ENCODE measurements at regions not wholly inside any gene's neighbourhood (a gene's known extent, or its start where the extent isn't known, plus 50 kb on each side); places are given as distances from the start of the nearest gene placed in this dataset.
"Not testable (repeated sequence)": the region's sequence is repeated elsewhere in the genome, so short reads cannot be mapped to it uniquely, and the experiment has no call there.

DNA sequence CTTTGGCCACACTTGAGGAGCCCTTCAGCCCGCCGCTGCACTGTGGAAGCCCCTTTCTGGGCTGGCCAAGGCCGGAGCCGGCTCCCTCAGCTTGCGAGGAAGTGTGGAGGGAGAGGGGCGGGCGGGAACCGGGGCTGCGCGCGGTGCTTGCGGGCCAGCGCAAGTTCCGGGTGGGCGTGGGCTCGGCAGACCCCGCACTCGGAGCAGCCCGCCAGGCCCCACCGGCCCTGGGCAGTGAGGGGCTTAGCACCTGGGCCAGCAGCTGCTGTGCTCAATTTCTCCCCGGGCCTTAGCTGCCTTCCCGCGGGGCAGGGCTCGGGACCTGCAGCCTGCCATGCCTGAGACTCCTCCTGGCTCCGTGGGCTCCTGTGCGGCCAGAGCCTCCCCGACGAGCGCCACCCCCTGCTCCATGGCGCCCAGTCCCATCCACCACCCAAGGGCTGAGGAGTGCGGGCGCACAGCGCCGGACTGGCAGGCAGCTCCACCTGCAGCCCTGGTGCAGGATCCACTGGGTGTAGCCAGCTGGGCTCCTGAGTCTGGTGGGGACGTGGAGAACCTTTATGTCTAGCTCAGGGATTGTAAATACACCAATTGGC lies 129.2 kb downstream of the MRPL14 start:
- DNase-seq: not testable (repeated sequence)

GRCh38 chr6:43997345-43997677 lies 129.9 kb downstream of the MRPL14 start:
- no peak for DNase-seq

GRCh38 chr6:43996618-43997344 lies 130.5 kb downstream of the MRPL14 start:
- no peak for DNase-seq

DNA sequence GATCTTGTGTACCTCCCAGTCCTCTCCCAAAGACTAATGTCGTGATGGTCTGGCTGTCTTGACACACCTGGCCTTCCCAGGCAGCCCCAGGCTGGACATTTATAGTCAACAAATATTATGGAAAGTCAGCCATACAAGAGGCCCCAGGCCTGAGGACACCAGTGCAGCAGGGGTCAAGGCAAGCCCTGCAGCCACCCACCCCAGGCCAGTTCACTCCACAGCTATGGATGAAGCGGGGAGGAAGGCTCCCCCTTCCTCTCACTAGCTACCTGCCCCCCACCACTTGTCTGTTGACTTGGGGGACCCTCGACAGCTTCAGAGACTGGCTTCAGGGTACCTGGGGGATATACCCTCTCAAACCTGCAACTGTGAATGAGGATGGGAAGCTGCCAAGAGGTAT lies 132.1 kb downstream of the MRPL14 start:
- DNase-seq: no peak

GRCh38 chr6:43993881-43994523 lies 133.2 kb downstream of the MRPL14 start:
- DNase-seq: peak; percentile 69

GRCh38 chr6:43992783-43993644 lies 134.2 kb downstream of the MRPL14 start:
- peak; percentile 54 for DNase-seq

- no peak for DNase-seq
Observed at GRCh38 chr6:43992126-43992663, 135.1 kb downstream of the MRPL14 start.

GRCh38 chr6:43990627-43991619 lies 136.3 kb downstream of the MRPL14 start:
- DNase-seq: no peak

- DNase-seq: no peak
Observed at GRCh38 chr6:43990275-43990626, 137.0 kb downstream of the MRPL14 start.

GRCh38 chr6:43989581-43990146 lies 137.6 kb downstream of the MRPL14 start:
- DNase-seq: no peak

DNA sequence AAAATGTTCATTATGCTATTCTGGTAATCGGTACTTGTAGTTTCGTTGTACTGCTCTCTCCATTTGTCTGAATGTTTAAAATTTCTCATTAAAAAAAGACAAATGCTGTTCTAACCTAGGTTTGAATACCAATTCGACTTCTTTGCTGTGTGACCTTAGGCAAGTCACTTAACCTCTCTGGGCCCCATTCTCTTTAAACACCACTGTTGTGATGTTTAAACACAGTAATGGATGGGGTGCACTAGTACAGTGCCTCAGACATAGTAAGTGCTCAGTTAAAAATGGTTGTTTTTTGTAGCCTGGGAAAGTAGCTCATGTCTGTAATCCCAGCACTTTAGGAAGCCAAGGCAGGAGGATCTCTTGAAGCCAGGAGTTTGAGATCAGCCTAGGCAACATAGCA lies 138.5 kb downstream of the MRPL14 start:
- no peak for DNase-seq

- DNase-seq: no peak
Observed at GRCh38 chr6:43987838-43988439, 139.3 kb downstream of the MRPL14 start.

DNA sequence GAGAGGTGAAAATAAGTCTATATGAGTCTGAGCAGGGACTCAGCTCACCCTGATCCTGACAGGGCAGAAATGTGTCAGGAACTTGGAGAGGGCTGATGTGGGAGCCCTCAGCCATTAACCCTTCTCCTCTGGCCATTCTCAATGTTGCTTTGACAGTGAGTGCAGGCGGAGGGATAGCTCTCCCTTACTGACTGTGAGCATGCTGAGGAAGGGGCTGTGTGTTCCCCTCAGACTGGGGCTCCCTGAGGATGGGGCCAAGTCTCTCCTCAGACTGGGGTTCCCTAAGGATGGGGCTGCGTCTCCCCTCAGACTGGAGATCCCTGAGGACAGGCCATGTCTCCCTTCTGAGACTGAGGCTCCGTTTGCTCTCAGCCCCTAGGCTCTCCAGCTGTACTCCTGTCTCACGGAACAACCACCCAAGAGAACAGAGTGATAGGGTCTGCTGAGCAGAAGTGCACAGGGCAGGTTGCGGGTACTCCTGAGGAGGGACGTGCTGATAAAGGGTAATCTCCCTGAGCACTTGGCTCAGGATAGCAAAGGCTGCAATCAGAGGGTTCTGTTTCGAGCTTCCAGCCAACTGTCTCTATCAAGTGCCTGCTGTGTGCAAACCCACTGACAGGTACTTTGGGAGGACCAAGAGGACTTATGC lies 141.0 kb downstream of the MRPL14 start:
- no peak for DNase-seq

DNA sequence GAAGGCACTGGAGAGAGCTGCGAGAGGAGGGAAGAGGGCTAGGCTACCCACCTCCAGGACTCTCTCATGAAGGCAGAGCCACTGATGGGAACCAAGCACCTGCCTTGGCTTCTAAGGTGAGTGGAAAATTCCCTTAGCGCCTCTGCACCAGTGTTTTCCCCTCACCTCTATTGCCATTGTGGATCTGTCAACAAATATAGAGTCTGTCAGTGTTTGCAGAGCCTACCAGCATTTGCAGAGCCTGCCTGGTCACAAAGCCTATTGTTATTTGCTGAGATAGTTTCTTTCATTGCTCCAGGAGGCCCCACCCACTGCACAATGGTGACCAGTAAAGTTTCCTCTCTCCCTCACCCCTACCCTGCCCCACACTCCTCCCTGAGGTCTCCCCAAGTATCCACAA lies 141.9 kb downstream of the MRPL14 start:
- no peak for DNase-seq

DNA sequence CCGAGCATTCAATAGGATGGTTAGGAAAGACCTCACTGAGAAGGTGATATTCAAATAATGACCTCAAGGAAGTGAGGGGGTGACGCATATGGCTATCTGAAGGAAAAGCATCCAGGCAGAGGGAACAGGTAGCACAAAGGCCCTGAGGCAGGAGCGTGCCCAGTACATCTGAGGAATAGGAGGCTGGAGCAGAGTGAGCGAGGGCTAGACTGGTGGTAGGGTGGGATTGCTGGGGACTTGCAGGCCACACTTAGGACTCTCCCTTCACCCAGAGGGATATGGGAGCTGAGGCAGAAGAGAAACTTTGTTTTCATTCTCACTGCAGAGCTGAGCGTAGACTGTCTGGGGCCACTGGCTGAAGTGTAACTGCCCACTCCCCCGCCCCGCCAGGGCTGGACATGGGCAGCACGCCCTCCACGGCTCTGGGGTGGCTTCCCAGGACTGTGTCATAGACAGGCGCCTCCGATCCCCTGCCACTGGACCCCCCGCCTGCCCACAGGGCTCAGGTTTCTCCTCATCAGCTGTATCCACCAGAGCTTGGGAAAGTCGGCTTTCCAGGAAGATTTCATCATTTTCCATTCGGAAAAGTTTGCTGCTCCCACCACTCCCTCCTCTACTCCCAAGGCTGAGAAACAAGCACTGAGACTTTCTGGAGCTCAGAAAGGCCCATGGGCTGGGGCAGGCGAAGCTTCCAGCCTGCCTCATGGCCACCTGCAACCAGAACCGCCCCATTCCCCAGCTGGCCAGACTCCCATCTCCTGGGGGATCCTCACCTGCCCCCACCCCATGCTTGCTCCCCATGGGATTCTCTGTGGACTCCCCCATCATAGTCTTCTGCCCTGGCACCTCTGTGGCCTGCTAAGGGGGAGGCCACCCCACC lies 142.6 kb downstream of the MRPL14 start:
- no peak for DNase-seq

DNA sequence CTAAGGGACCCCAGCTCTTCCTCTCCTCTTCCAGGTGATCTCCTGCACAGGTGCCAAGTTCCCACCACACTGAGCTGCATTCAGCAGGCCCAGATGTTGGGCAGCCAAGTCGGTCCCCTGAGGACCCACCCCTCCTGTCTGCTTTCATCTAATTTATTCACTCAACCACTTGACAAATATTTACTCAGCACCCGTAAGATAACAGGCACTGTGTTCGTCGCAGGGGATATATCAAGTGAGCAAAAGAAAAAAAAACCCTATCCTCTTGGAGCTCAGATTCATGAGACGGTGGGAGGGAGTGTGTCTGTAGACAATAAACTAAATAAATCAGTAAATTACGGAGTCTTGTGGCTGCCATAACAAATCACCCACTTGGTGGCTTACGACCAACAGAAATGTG lies 143.6 kb downstream of the MRPL14 start:
- DNase-seq: peak; percentile 62

- DNase-seq: no peak
Observed at GRCh38 chr6:43983191-43983590, 144.1 kb downstream of the MRPL14 start.

- DNase-seq: no peak
Observed at GRCh38 chr6:43982084-43982625, 145.1 kb downstream of the MRPL14 start.

DNA sequence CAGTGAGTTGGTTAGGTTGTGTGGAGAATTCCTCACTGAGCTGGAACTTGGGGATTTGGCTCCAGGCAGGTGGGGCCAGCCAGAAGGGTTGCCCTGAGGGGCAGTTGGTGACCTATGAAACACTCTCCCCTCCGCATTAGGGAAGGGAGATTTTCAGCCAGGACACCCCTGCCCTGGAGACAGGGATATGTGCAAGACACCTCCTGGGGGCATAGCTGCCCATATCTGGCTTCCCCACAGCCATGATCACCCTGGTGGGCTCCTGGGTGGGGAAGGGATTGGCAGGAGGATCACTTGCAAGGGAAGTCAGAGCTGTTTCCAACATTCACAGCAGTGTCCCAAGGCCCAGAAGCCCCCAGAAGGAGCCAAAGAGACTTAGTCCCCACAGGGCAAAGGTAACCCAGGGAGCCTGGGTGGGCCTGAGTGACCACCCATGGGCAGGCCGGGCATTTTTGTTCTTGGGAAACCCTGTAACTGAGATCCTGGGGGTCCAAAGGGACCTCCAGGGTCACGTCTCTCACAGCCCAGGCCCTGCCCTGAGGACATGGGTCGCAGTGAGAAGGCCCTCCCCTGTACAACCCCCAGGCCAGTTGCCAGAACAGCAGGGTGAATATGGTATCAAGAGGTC lies 145.8 kb downstream of the MRPL14 start:
- DNase-seq: no peak

Data from NCI-H2029 (cell line).